ENCODE measurements at regions not wholly inside any gene's neighbourhood (a gene's known extent, or its start where the extent isn't known, plus 50 kb on each side); places are given as distances from the start of the nearest gene placed in this dataset.
"Not testable (repeated sequence)": the region's sequence is repeated elsewhere in the genome, so short reads cannot be mapped to it uniquely, and the experiment has no call there.

DNA sequence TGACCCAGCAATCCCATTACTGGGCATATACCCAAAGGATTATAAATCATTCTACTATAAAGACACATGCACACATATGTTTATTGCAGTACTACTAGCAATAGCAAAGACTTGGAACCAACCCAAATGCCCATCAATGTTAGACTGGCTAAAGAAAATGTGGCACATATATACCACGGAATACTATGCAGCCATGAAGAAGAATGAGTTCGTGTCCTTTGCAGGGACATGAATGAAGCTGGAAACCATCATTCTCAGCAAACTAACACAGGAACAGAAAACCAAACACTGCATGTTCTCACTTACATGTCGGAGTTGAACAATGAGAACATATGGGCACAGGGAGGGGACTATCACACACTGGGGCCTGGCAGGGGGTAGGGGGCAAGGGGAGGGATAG is 183.0 kb downstream of the HACE1 start:
- not testable (repeated sequence) for DNase-seq

DNA sequence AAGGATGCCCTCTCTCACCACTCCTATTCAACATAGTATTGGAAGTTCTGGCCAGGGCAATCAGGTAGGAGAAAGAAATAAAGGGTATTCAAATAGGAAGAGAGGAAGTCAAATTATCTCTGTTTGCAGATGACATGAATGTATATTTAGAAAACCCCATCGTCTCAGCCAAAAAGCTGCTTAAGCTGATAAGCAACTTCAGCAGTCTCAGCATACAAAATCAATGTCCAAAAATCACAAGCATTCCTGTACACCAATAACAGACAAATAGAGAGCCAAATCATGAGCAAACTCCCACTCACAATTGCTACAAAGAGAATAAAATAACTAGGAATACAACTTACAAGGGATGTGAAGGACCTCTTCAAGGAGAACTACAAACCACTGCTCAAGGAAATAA is 184.6 kb downstream of the HACE1 start:
- not testable (repeated sequence) for DNase-seq

DNA sequence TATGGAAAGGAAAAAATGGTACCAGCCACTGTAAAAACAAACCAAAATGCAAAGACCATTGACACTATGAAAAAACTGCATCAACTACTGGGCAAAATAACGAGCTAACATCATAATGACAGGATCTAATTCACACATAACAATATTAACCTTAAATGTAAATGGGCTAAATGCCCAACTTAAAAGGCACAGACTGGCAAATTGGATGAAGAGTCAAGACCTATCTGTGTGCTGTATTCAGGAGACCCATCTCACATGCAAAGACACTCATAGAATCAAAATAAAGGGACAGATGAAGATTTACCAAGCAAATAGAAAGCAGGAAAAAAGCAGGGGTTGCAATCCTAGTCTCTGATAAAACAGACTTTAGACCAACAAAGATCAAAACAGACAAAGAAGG is 186.6 kb downstream of the HACE1 start:
- not testable (repeated sequence) for DNase-seq

DNA sequence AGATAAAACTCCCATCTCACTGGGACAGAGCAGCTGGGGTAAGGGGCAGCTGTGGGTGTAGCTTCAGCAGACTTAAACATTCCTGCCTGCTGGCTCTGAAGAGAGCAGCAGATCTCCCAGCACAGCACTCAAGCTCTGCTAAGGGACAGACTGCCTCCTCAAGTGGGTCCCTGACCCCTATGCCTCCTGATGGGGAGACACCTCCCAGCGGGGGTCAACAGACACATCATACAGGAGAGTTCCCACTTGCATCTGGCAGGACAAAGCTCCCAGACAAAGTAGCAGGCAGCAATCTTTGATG is 188.2 kb downstream of the HACE1 start:
- DNase-seq: not testable (repeated sequence)

DNA sequence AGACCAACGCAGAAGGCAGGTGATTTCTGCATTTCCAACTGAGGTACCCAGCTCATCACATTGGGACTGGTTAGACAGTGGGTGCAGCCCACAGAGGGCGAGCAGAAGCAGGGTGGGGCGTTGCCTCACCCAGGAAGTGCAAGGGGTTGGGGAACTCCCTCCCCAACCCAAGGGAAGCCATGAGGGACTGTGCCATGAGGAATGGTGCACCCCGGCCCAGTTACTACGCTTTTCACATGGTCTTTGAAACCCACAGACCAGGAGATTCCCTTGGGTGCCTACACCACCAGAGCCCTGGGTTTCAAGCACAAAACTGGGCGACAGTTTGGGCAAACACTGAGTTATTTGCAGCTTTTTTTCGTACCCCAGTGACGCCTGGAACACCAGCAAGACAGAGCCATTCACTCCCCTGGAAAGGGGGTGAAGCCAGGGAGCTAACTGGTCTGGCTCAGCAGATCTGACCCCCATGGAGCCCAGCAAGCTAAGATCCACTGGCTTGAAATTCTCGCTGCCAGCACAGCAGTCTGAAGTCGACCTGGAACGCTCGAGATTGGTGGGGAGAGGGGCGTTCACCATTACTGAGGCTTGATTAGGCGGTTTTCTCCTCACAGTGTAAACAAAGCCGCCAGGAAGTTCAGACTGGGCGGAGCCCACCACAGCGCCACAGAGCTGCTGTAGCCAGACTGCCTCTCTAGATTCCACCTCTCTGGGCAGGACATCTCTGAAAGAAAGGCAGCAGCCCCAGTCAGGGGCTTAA is 188.7 kb downstream of the HACE1 start:
- DNase-seq: not testable (repeated sequence)

GRCh38 chr6:104669483-104669882 is 190.2 kb downstream of the HACE1 start:
- DNase-seq: no peak

DNA sequence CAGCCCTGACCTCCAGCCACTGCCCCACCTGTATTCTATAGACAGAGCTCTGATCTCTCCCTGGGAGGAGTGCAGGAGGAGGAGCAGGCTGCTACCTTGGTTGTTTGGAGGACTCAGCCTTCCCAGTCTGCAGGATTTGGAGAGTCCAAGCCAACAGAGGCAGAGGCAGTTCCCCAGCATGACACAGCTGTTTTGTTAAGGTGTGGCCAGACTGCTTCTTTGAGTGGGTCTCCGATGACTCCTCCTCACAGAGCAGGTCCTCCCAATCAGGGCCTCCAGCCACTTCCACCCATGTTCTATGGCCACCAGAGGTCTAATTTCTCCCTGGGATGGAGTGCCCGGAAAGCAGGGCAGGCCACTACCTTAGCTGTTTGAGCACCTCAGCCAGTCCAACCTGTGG is 203.5 kb downstream of the HACE1 start:
- no peak for DNase-seq

DNA sequence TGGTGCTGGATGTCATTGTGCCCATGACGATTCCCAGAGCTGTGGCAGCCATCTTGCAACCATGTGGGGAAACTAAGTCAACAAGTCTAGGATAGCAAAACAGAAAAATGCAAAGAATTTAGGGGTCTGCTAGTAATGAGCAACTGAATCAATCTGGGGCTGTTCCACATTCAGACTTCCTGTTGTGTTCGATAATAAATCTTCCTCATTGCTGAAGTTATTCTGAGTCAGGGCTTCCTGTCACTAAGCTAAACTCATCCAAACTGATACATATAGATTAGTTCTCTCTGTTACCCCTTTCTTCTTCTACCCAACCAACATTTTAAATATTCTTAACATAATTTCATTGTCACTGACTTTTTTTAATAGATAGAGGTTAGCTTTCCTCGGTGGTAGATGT is 205.9 kb downstream of the HACE1 start:
- DNase-seq: peak; percentile 12

DNA sequence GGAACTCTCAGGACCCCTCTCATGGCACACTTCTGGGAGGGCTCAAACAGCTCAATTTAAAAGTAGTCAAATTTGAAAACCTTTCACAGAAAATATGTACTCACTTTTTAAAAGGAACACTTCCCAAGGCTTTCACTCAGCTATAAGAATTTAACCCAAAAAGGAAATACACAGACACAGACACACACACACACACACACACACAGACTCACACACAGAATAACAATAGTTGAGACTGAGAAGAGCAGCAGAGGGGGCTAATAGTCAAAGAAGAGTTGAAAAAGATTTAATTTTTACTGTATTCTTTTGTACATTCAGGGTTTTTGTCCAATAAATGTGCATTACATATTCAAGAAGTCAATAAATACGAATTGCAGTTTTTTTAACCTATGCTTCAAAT is 211.4 kb downstream of the HACE1 start:
- no peak for DNase-seq

GRCh38 chr6:104644848-104645247 is 214.9 kb downstream of the HACE1 start:
- no peak for DNase-seq

DNA sequence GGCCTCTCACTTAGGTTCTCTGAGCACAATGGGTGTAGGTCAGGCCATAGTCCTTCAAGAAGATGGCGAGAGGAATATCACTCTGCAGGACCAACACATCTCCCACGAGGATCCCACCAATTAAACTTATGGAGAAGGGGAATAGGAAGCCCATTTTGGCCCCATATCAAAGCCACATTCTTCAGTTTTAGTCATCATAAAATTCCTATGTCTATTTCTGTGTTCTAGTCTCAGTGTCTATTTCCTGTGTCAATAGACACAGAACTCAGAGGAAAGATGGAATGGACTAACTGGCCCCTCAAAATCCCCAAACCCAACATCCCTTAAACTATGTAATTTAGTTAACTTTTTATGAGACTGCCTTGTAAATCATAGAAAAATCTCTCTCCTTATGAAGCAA is 216.8 kb downstream of the HACE1 start:
- DNase-seq: no peak

- DNase-seq: no peak
Observed at GRCh38 chr6:104640761-104641160, 219.0 kb downstream of the HACE1 start.

DNA sequence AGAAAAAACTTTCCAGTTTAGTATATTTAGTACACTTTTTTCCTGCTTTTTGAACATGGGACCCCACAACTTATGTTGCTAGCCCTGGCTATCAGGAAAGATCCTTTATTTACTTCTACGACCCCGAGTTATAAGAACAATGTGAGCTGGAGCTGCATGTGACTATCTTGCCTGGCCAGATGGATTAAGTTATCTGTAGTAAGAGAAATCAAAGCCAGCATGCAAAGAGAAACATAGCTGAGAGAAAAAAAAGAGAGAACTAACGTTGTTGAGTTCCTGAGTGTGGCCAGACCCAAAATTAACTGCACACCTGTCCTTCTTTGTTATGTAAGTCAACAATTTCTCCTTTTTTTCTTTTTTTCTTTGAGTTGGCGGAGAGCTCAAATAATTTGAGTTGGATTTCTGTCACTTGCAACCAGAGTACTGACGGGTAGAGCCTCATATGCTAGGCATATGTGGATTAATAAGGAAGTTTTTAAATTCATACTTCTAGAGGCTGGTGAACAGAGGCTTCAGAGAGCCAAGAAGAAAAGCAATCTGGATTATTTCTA is 219.5 kb downstream of the HACE1 start:
- no peak for DNase-seq

GRCh38 chr6:104639668-104640067 is 220.1 kb downstream of the HACE1 start:
- peak; percentile 16 for DNase-seq

GRCh38 chr6:104638841-104639290 is 220.9 kb downstream of the HACE1 start:
- DNase-seq: no peak

- no peak for DNase-seq
Observed at GRCh38 chr6:104633125-104633524, 226.6 kb downstream of the HACE1 start.

DNA sequence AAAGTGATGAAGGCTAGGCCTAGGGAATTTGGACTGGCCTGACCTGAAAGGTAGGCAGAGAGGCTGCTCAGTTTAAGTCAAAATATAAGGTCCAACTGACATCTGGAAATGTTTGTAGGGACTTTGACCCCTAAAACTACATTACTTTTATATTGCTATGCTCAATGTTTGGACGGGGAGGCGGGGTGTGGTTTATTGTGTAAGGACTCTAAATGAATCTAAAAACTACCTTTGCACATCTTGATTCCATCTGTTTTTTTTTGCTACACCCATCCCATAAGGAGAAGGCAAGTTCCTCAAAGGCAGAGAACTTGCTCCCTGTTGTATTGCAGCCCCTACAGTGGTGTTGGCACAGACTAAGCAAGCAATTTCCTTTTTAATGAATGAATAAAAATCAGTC is 227.1 kb downstream of the HACE1 start:
- DNase-seq: no peak

- DNase-seq: no peak
Observed at GRCh38 chr6:104630955-104631354, 228.8 kb downstream of the HACE1 start.

GRCh38 chr6:104630522-104630921 is 229.2 kb downstream of the HACE1 start:
- DNase-seq: no peak

DNA sequence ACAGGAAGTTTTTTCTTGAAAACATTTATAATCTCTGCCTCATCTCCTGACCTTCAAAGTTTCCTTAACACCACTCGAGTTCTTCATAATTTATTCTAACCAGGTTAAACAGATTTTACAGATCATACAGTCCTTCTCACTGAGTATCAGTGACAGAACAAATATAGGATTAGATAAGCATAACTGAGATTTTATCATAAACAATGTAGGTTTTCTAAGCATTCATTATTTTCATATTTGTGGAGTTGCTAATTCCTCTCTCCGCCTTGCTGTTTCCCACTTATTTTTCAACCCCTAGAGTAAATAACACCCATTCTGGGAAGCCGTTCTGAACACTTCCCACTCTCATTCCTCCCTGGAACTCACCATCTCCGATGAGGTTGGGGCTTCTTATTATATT is 229.9 kb downstream of the HACE1 start:
- no peak for DNase-seq

- no peak for DNase-seq
Observed at GRCh38 chr6:104625536-104625935, 234.2 kb downstream of the HACE1 start.

DNA sequence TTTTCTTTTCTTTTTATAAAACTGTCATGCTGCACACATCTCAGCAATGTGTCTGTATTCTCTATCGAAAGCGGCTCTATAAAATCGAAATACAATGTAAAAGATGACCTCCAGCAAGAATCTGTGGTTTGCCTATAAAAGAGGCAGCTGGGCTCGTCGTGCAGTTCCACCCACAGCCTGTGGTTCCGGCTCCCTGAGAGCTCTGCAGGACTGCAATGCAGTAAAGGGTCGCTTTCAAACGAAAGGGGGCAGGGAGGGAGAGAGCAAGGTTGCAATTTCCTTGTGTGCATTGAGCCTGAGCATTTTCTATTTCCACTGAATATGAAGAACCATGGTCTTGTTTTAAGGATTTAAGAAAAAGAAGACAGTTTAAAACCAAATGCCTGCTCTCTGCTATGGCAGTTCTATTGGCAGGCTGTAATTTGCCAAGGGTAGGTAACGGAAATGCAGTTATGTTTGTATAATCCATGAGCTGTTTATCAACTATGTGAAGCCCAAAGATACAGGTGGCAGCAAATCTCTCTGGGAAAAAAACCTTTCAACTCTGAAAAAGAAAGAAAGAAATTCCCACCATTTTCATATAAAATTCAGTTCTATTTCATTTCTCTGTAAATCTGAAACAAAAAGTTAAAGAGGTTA is 236.5 kb downstream of the HACE1 start:
- no peak for DNase-seq

DNA sequence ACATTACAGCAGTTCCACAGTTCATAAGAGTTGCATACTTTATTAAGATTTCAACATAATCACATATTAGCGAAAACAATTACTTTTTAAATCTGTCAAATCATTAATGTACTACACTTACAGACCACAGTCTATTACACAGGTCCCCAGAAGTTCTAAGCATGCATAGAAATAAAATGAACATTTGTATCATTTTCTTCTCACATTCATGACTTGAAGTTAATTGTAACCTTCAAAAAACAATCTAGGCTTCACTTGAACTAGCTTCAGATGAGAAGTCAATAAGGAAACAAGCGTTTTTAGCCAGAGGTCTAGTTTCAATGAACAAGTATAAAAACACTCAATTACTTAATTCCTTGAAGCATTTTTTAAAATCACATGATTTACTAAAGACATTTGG is 238.3 kb downstream of the HACE1 start:
- DNase-seq: no peak

DNA sequence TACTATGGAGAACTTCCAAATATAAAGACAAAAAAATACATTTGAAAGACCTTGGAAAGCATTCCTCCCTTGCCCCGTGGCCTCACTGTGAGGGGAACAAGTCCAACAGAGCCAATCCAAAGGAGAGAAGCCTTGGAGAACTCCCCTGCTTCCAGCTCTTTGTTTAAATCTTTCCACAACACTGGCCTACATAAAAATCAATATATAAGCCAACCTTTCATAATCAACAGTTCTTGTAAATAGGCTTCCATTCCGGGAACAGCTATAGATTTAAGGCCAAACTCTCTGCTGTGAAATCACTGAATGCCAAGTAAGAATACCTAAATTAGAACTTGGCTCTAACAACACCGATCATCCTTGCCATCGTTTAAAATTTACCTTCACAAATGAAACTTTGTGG is 242.1 kb downstream of the HACE1 start:
- no peak for DNase-seq

DNA sequence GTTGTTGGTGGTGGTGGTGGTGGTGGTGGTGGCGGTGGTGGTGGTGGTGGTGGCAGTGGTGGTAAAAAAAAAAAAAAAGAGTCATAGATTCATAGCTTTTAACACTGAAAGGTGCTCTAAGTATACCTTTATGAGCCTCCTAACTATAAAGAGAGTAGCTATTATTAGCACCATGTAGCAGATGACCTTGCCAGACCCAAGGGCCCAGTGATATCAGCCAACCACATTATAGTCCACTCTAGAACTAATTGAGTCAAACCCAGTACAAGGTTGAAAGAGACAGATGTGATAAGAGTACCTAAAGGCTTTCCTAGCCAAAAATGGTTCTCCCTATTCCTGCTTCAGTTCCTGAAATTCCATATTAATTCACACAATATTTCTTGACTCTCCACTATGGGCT is 245.3 kb downstream of the HACE1 start:
- DNase-seq: no peak

Data from activated CD4-positive, alpha-beta T cell treated with anti-CD3 and anti-CD28 coated beads, Interleukin-10, Interleukin-2, amounts not matched to agents 100 ng/mL and 50 ng/mL, durations not matched to agents 16 hours and 8 hours (primary cell).